GM12892 (cell line): ENCODE measurements at regions not wholly inside any gene's neighbourhood (a gene's known extent, or its start where the extent isn't known, plus 50 kb on each side); places are given as distances from the start of the nearest gene placed in this dataset.

Experiments used
- DNase-seq: peaks from one replicate; pipeline ENCODE4 v3.0.0; 2011; ENCODE audit not compliant: insufficient read length
- FAIRE-seq: peaks from 2 replicates; lab custom pipeline; 2011; peaks lifted over from hg19 to GRCh38; lab: Jason Lieb, UNC
- POLR2A ChIP-seq: IDR thresholded peaks from 2 replicates; pipeline ENCODE4 v1.6.1; 2011; ENCODE audit warnings: low read depth, low read length, control low read depth
- POLR2AphosphoS5 ChIP-seq: IDR thresholded peaks from 2 replicates; pipeline ENCODE4 v1.6.1; 2011; ENCODE audit warnings: low read depth, low read length, control low read depth
- TAF1 ChIP-seq: IDR thresholded peaks from 2 replicates; pipeline ENCODE4 v1.6.1; 2011; ENCODE audit warnings: low read depth, mild to moderate bottlenecking, control low read depth, low read length, borderline replicate concordance

DNA sequence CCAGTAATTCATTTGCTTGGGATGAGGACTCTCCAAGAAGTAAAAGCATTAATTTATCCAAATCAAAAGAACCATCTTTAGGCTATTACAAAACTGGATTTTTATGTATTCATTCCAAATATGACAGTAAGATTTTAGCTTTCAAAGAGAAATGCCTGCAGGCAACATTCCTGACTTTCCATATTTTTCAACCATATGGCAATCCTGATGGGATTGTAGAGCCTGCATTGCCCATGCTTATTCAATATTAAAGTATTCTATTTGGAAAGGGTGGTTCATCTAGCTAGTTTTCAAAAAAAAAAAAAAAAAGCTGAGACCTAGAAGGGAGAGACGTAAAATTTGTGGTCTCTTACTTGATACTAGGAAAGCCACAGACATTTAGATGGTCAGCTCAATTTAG, 1253.7 kb downstream of the LRFN5 start:
- FAIRE-seq: no peak
- TF ChIP-seq POLR2A: no peak
- no peak for TF ChIP-seq TAF1
- no peak for TF ChIP-seq POLR2AphosphoS5
- no peak for DNase-seq

DNA sequence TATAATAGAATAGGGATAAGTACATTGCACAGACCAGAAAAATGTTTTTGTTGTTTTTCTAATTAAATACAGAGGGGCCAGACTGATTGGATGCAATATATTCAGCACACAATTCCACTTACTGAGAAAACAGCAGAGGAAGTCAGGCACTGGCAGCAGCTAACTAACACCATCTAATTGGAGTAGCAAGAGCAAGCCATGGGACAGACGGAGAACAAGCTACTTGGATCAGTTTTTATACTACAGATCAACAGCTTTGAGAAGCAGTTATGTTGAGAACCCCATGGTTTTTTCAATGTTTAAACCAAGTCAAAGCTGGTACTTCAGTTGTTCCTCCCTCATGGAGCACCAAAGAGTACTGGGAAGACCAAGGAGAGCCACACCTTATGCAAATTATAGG, 1249.4 kb downstream of the LRFN5 start:
- FAIRE-seq (no peak), DNase-seq (no peak)

DNA sequence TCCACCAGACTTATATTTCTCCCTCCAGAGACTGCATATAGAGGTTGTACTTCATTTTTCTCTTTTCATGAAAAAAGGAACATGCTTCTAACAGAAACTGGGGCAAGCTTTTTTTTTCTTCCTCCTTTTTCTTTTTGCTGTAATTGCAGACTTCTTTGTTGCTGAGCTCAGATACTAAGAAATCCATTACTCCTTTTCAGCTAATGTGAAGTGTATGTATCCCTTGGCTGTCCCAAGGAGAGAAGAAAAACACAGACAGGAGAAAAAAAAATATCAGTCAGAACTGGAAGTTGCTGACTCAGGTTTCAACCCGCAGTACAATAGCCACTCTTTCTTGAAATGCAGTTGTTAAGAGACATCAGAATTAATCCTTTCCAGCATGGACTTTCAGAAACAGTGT, 1248.4 kb downstream of the LRFN5 start:
- no peak for DNase-seq
- TF ChIP-seq POLR2AphosphoS5 (no peak), TAF1 (no peak), POLR2A (no peak)
- FAIRE-seq: no peak

More for the DNA sequence above, 1249.4 kb downstream of the LRFN5 start:
- TF ChIP-seq POLR2A (no peak), POLR2AphosphoS5 (no peak), TAF1 (no peak)

DNA sequence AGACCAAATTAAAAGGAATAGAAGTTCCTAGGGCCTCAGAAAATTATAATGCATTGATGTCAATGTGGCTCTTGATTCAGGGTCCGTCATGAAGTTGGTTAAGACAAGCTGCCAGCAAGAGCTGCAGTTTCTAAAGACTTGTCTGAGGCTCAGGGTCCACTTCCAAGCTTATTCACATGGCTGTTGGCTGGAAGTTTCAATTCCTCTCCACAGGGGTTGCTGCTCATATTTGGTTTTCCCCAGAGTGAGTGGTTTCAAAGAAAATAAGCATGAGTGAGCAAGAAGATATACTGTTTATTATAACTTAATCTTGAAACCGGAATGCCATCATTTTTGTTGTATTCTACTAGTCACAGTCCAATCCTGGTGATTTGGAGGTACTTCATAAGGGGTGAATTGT, 1247.4 kb downstream of the LRFN5 start:
- DNase-seq: no peak
- FAIRE-seq: no peak
- no peak for TF ChIP-seq POLR2A

DNA sequence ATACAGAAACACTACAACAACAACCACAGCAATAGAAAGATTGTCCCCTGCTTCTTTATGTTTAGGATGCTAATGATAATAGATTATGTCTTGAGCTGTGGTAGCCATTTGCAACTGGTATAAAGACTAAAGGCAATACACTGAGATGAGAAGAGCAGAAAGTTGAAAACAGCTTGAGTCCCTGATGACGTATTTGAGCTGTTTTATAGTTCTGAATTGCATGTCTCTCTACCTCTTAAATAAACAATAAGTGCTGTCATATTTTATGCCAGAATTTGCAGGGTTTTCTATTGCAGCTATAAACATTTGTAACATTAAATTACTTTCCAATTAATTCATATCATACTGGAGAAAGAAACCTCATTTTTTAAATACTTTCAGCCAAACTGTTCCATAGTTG, 1242.0 kb downstream of the LRFN5 start:
- DNase-seq: no peak
- TF ChIP-seq POLR2AphosphoS5: no peak
- no peak for TF ChIP-seq TAF1
- no peak for TF ChIP-seq POLR2A
- no peak for FAIRE-seq

DNA sequence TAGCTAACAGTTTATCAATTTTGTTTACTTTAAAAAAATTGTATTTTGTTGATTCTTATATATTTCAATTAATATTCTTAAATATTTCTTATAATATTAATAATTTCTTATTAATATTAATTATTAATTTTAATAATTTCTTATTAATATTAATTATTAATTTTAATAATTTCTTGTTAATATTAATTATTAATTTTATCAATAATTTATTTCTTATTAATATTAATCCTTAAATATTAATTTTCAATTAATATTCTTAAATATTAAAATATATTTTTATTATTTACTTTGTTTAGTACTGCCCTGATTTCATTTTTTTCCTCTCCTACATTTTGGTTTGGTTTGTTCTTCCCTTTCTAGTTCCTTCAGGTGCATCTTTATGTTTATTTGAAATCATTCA, 1208.1 kb downstream of the LRFN5 start:
- TF ChIP-seq POLR2AphosphoS5 (no peak), TAF1 (no peak), POLR2A (no peak)
- DNase-seq: no peak
- FAIRE-seq: no peak

DNA sequence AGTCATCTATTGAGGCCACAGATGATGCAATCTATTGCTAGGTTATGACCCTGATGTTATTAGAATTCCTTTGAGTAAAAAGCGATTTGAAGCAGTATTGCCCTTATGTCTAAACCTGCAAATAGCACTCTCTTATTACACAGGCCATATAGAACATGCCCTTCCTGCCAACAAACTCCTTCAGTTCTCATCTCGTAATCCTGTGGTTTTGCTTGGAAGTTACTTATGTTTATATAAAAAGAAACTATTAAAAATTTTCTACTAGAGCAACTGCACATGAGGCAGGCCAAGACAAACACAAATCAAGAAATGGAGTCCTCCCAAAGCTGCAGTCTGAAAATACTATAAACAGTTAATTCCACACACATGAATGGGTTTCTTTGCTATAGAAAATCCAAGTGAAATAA, 1200.2 kb downstream of the LRFN5 start:
- TF ChIP-seq POLR2A (no peak), POLR2AphosphoS5 (no peak), TAF1 (no peak)
- FAIRE-seq: no peak
- no peak for DNase-seq

DNA sequence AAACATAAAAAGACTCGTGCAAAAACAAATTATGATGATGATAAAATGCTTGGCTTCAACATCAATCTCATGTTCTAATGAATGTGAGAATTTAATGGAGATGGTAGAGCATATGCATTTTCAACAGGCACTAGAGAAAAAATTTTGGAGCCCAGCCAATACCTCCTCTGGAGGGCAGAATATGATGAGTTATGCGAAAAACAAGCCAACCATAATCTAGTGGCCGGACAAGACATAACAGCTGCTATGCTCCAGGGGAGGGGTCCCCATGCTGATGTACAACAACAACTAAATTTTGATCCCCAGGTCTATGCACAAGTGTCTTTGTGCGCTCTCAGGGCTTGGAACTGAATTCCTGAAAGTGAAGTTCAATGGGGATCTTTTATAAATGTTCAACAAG, 1197.5 kb downstream of the LRFN5 start:
- no peak for FAIRE-seq

DNA sequence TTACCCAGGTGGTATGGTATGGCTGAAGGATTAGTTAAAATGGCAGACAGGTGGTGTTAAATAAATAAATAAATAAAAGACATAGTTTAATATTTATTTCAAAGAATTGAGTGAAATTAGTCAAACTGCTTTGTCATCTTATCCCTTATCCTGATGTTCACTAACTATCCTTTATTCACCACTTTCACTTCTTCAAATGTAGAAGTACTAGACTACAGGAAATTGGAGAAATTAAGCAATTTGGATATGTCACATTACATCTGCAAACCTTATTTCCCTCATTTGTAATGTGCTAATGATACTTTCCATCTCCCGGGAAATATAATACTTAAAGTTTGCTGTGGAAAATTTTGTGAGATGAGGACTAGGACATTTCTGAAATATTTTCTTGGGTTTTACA, 1195.7 kb downstream of the LRFN5 start:
- DNase-seq: no peak
- no peak for TF ChIP-seq TAF1
- no peak for TF ChIP-seq POLR2AphosphoS5
- FAIRE-seq: no peak

More for the DNA sequence above, 1197.5 kb downstream of the LRFN5 start:
- DNase-seq: no peak
- TF ChIP-seq POLR2AphosphoS5 (no peak), TAF1 (no peak), POLR2A (no peak)

DNA sequence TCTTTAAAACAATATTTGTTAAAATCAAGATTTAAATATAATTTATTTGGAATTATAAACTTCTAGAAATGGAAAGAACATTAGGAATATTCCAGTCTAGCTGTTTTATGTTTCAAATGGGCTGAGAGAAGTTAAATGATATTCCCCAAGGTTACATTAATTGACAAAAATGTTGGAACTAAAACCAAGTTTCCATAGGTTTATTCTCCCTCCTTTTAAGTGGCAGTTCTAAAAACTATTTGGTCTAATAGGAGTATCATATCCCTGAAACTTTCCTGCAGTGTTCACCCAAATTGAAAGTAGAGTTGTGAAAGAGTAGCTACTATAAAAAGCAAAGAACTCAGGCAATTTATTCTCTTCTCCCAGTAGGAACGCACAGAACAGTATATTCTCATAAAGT, 1185.5 kb downstream of the LRFN5 start:
- FAIRE-seq (no peak), DNase-seq (no peak)
- no peak for TF ChIP-seq TAF1
- TF ChIP-seq POLR2AphosphoS5: no peak
- no peak for TF ChIP-seq POLR2A

DNA sequence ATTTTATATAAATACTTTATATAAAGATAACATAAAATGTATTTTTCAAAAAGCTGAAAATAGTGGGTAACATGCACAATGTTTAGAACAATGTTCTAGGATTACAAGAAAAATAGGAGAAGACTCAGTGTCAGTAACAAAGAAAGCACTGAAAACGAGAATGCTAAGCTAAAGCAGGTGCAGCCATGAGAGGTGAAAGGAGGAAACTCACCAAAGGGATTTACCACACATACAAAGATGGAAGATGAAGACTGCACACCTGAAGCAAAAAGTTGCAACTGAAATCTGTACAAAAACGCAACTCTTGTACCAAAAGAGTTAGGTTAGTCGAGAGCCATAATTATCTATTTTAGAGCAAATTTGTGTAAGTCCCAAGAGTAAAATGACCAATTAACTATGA, 1176.1 kb downstream of the LRFN5 start:
- no peak for DNase-seq
- no peak for FAIRE-seq
- no peak for TF ChIP-seq TAF1
- no peak for TF ChIP-seq POLR2A
- no peak for TF ChIP-seq POLR2AphosphoS5

DNA sequence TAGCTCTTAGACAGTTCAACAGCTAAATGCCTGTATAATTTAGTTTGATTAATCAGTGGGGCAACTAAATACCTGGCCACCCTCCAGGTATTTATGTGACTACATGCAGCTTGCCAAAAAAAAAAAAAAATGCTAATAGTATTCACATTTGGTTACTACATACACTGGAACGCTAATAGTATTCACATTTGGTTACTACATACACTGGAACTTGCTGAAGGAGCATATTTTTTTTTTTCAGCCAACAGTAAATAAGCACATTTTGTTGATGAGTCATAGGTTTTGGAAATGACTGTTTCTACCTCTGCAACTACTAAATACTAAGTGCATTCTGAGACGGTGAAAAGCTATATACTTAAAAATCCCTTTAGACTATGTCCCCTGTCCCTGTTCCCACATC, 1172.3 kb downstream of the LRFN5 start:
- TF ChIP-seq TAF1: no peak
- TF ChIP-seq POLR2A: no peak
- no peak for TF ChIP-seq POLR2AphosphoS5
- DNase-seq (no peak), FAIRE-seq (no peak)

DNA sequence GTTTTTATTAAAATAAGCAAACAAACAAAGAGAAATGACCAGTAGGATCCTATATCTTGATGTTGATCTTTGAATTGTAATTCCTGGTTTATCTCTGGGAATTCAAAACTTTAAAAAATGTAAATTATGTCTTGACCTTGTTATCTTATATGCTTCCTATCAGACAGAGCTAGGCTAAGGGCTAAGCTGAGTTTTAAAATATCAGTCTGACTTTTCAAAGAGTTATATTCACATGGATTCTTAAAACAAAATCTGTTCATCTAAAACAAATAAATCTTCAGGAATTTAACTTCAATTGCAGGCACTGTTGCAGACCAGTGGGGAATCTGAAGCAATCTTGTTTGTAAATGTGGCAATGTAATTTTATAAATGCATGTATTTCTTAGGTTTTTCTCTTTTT, 1144.1 kb downstream of the LRFN5 start:
- TF ChIP-seq POLR2A: no peak
- FAIRE-seq: no peak
- DNase-seq: no peak
